GM13976 (cell line): ENCODE measurements at regions not wholly inside any gene's neighbourhood (a gene's known extent, or its start where the extent isn't known, plus 50 kb on each side); places are given as distances from the start of the nearest gene placed in this dataset.

Experiments
- DNase-seq: peaks from one replicate; pipeline ENCODE4 v3.0.0; 2012; ENCODE audit warnings: low spot score
- CTCF ChIP-seq: IDR thresholded peaks from 2 replicates; pipeline ENCODE4 v1.5.1; 2012; ENCODE audit warnings: borderline replicate concordance, mild to moderate bottlenecking; ENCODE audit not compliant: insufficient read depth; ENCODE audit errors: extremely low read depth, missing control alignments, control extremely low read depth
- in situ Hi-C: fragments of 300-500 bp; cut with MboI; formaldehyde crosslinking; loops from one replicate; pipeline ENCODE4 v1.12.0; 2022; ENCODE audit warnings: low sequenced_read_pairs, mixed read lengths, inconsistent platforms; ENCODE audit not compliant: unreplicated experiment

- TF ChIP-seq CTCF: no peak
- in situ Hi-C loops: no loop called here
- DNase-seq: no peak
Measured at GRCh38 chr9:20291201-20291600, 331.1 kb downstream of the MLLT3 start.

- in situ Hi-C loops: no loop called here
- DNase-seq: no peak
Measured at GRCh38 chr9:20290257-20290656, 332.0 kb downstream of the MLLT3 start.

GRCh38 chr9:20289423-20290010 is 332.8 kb downstream of the MLLT3 start:
- no peak for DNase-seq
- no peak for TF ChIP-seq CTCF
- in situ Hi-C loops: no loop called here

More at GRCh38 chr9:20290257-20290656, 332.0 kb downstream of the MLLT3 start:
- no peak for TF ChIP-seq CTCF

GRCh38 chr9:20286969-20287368 is 335.3 kb downstream of the MLLT3 start:
- no peak for TF ChIP-seq CTCF
- no peak for DNase-seq
- in situ Hi-C loops: no loop called here

- no peak for TF ChIP-seq CTCF
- in situ Hi-C loops: no loop called here
- DNase-seq: no peak
Measured at GRCh38 chr9:20286154-20286700, 336.1 kb downstream of the MLLT3 start.

- DNase-seq: no peak
- no peak for TF ChIP-seq CTCF
- in situ Hi-C loops: no loop called here
Measured at GRCh38 chr9:20284601-20285289, 337.6 kb downstream of the MLLT3 start.

GRCh38 chr9:20280330-20280729 is 342.0 kb downstream of the MLLT3 start:
- TF ChIP-seq CTCF: peak; percentile 7
- DNase-seq: no peak
- in situ Hi-C loops: no loop called here
